HUES64 (cell line): ENCODE measurements at regions not wholly inside any gene's neighbourhood (a gene's known extent, or its start where the extent isn't known, plus 50 kb on each side); places are given as distances from the start of the nearest gene placed in this dataset.
A peak's percentile ranks its signal among the peaks of the same experiment; 100 is the strongest.
"Not testable (repeated sequence)": the region's sequence is repeated elsewhere in the genome, so short reads cannot be mapped to it uniquely, and the experiment has no call there.

Experiments used
- H3K27ac ChIP-seq: 2 replicates; pipeline ENCODE4 v1.7.0; 2013; ENCODE audit warnings: low read depth, low read length, inconsistent platforms
- H3K27me3 ChIP-seq: 2 replicates; pipeline ENCODE4 v1.6.1; 2013; ENCODE audit warnings: mild to moderate bottlenecking, low read length; ENCODE audit not compliant: insufficient read depth
- H3K36me3 ChIP-seq: 2 replicates; pipeline ENCODE4 v1.6.1; 2013; ENCODE audit warnings: mild to moderate bottlenecking, low read length; ENCODE audit not compliant: insufficient read depth
- H3K4me1 ChIP-seq: 2 replicates; pipeline ENCODE4 v1.6.1; 2013; ENCODE audit warnings: mild to moderate bottlenecking, low read length, moderate library complexity; ENCODE audit not compliant: insufficient read depth
- H3K4me3 ChIP-seq: 2 replicates; pipeline ENCODE4 v1.5.1; 2013; ENCODE audit warnings: mild to moderate bottlenecking, low read length, moderate library complexity
- H3K9ac ChIP-seq: 2 replicates; pipeline ENCODE4 v1.6.1; 2013; ENCODE audit warnings: mild to moderate bottlenecking, low read depth, low read length
- H3K9me3 ChIP-seq: 2 replicates; pipeline ENCODE4 v1.6.1; 2013; ENCODE audit warnings: low read depth, low read length; ENCODE audit not compliant: insufficient read depth
- WGBS: fragments of 150-250, 120-280 bp; methylation state at CpG from one replicate; pipeline ENCODE4 v1.1.7; 2013; ENCODE audit warnings: missing lambda C conversion rate; 5-methylcytosine and 5-hydroxymethylcytosine counted together

DNA sequence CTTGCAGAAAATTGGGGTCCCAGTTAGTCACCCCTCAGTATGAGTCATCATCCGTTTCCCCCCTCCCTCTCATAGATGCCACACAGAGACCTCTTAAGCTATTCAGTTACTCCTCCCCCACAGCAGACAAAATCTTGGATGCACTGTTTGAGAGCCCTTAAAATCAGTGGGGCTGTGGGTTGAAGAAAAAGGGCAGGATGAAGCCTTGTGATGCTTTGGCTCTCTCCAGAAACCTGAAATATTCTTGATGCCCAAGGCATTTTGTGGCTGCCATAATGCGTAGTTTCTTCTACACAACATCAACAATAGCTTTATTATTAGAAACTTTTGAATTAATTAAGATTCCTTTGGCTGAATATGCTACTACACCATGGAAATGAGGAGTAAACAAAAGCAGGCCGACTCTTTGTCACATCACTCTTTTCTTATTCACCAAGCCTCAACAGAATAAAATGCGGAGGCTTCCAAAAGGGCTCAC, 133.8 kb downstream of the MRPS30 start:
- H3K4me1 ChIP-seq, result peaks cover 48% of the 10 kb centered on the region
- H3K9me3 ChIP-seq, result no peaks in the 10 kb centered on the region
- peak overlapping the region; percentile 95 for H3K27ac ChIP-seq
- WGBS, result 30% methylated on average over 4 of the region's 4 CpGs
- peak overlapping the region; percentile 54 for H3K9ac ChIP-seq
- H3K27me3 ChIP-seq, result no peaks in the 10 kb centered on the region
- H3K4me3 ChIP-seq, result peak overlapping the region; percentile 25
- H3K36me3 ChIP-seq, result no peaks in the 10 kb centered on the region

DNA sequence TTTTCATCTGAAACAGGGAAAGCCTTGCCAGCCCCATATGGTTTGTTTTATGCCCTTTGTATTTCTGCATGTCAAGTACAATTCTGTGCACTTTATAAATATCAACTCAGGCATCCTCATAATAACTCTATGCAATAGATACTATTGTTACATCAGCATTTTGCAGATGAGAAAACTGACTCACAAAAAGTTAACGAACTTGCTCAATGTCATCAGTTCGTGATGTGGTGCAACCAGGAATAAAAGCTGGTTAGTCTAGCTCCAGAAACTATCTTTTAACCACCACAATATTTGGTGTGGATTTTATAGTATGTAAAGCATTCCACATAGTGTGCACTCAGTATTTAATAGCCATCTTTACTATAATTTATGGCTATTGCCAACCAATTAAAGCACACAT, 134.9 kb downstream of the MRPS30 start:
- H3K27ac ChIP-seq, result peak overlapping the region; percentile 95
- H3K27me3 ChIP-seq, result no peaks in the 10 kb centered on the region
- no peaks in the 10 kb centered on the region for H3K36me3 ChIP-seq
- 88% methylated on average over 2 of the region's 2 CpGs for WGBS
- peaks cover 48% of the 10 kb centered on the region for H3K4me1 ChIP-seq
- no peak overlapping the region for H3K9ac ChIP-seq
- H3K4me3 ChIP-seq, result no peak overlapping the region
- H3K9me3 ChIP-seq, result no peaks in the 10 kb centered on the region

DNA sequence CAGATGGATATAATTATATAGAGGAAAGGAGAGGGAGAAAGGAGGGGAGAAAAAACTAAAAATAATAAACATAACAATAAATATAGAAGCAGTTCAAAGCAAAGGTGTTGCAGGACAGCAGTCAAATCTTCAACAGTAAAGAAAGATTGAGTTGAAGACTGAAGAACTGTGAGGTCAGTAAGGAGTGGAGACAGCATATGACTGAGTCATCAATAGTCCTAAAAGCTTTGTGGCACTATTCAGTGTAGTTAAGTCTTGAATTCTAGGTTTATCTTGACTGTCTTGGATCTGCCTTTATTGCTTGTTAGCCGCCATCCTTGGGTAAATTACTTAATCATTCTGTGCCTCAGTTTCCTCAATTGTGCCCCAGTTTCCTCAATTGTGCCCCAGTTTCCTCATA, 137.0 kb downstream of the MRPS30 start:
- H3K27me3 ChIP-seq, result no peaks in the 10 kb centered on the region
- no peak overlapping the region for H3K27ac ChIP-seq
- 100% methylated on average over 1 of the region's 1 CpG for WGBS
- no peak overlapping the region for H3K9ac ChIP-seq
- no peaks in the 10 kb centered on the region for H3K9me3 ChIP-seq
- peaks cover 48% of the 10 kb centered on the region for H3K4me1 ChIP-seq
- no peak overlapping the region for H3K4me3 ChIP-seq
- H3K36me3 ChIP-seq, result no peaks in the 10 kb centered on the region

DNA sequence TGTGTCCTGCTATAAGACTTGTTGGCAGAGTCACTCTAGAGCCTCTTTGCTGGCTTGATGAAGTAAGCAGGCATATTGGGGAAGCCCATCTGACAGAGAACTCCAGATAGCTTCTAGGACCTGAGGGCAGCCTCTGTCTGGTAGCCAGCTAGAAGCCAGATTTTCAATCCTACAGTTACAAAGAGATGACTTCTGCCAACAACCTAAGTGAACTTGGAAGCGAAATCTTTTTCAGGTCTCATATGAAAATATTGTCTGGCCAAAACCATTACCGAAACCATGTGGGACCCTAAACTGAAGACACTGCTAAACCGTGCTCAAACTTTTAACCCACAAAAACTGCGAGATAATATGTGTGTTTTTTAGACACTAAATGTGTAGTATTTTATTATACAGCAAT, 140.9 kb downstream of the MRPS30 start:
- Histone ChIP-seq H3K27ac (no peak overlapping the region), H3K9me3 (no peaks in the 10 kb centered on the region)
- over 99% methylated on average over 3 of the region's 4 CpGs for WGBS

DNA sequence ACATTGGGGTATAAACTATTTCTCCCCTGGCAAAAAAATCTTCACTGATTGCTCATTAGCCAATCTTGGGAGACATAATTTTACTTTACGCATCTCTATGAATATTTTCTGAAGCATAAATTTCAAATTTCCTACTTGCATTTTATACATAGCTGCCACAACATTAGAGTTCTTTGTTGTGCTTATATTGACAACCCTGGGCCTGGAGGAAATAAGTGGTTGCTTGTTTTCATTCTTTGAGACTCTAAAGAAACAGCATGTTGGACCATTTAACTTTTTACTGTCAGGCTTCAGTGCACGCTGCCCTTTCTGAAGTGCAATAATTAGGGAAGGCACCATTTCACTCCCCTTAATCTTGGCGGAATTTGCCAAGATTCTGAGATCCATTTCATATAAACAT, 142.6 kb downstream of the MRPS30 start:
- no peak overlapping the region for H3K4me3 ChIP-seq
- H3K4me1 ChIP-seq, result 0 out of 2 replicates have a peak, but pooled peaks cover 4% of the 10 kb centered on the region
- no peaks in the 10 kb centered on the region for H3K9me3 ChIP-seq
- H3K27me3 ChIP-seq, result no peaks in the 10 kb centered on the region
- 94% methylated on average over 3 of the region's 3 CpGs for whole genome bisulfite sequencing
- no peaks in the 10 kb centered on the region for H3K36me3 ChIP-seq
- H3K9ac ChIP-seq, result no peak overlapping the region
- no peak overlapping the region for H3K27ac ChIP-seq

More for the DNA sequence above, 140.9 kb downstream of the MRPS30 start:
- Histone ChIP-seq H3K4me3 (no peak overlapping the region), H3K36me3 (no peaks in the 10 kb centered on the region), H3K9ac (no peak overlapping the region), H3K27me3 (no peaks in the 10 kb centered on the region), H3K4me1 (peaks cover 17% of the 10 kb centered on the region)

DNA sequence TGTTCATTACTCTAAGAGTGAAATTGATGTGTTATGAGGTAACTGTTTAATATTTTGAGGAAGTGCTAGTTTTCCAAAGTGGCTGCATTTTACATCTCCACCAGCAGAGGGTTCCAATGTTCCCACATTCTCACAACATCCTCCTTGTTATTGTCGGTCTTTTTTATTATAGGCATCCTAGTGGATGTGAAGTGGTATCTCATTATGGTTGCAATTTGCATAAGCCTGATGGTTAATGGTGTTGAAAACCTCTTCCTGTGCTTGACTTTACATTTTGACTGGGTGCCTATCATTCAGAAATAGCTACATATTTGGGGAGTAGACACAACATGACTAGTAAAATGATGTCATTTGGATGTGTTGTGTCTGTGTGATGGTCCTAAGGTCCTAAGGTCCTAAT, 143.6 kb downstream of the MRPS30 start:
- Histone ChIP-seq H3K27me3 (no peaks in the 10 kb centered on the region), H3K36me3 (no peaks in the 10 kb centered on the region), H3K4me3 (no peak overlapping the region), H3K9ac (no peak overlapping the region), H3K9me3 (no peaks in the 10 kb centered on the region), H3K27ac (no peak overlapping the region), H3K4me1 (0 out of 2 replicates have a peak, but pooled peaks cover 4% of the 10 kb centered on the region)
- 50% methylated on average over 1 of the region's 1 CpG for WGBS

DNA sequence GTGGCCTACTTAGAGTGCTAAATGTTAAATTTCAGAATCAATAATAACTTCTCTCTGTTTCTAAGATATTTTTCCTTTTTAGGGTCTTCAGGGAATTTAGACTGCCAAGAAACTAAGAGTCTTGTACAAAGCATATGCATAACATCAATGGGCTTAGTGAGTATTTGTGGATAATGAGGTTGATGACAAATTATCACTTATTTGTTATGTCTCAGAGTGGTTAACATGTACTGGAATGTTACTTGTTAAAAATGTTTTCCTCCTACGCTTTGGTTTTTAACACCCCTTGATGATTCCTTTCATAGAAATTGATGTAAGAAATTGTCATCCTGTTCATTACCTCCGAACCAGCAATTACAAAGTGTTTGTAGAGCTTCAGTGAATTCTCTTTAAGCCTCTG, 144.3 kb downstream of the MRPS30 start:
- Histone ChIP-seq H3K9me3 (no peaks in the 10 kb centered on the region), H3K4me1 (0 out of 2 replicates have a peak, but pooled peaks cover 4% of the 10 kb centered on the region), H3K4me3 (no peak overlapping the region), H3K9ac (no peak overlapping the region), H3K27me3 (no peaks in the 10 kb centered on the region), H3K27ac (no peak overlapping the region), H3K36me3 (no peaks in the 10 kb centered on the region)
- WGBS, result 100% methylated on average over 1 of the region's 2 CpGs

DNA sequence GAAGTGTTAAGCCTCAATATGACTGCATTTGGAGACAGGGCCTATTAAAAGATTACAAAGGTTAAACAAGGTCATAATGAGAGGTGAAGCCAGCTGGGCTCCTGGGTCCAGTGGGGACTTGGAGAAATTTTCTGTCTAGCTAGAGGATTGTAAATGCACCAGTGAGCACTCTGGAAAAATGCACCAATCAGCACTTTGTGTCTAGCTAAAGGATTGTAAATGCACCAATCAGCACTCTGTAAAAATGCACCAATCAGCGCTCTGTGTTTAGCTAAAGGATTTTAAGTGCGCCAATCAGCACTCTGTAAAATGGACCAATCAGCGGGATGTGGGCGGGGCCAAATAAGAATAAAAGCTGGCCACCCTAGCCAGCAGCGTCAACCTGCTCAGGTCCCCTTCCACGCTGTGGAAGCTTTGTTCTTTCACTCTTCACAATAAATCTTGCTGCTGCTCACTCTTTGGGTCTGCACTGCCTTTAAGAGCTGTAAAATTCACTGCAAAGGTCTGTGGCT, 150.3 kb downstream of the MRPS30 start:
- not testable (repeated sequence) for H3K9me3 ChIP-seq, H3K4me1 ChIP-seq, H3K9ac ChIP-seq, H3K27ac ChIP-seq, H3K4me3 ChIP-seq, H3K27me3 ChIP-seq, H3K36me3 ChIP-seq
- 94% methylated on average over 6 of the region's 6 CpGs for WGBS

DNA sequence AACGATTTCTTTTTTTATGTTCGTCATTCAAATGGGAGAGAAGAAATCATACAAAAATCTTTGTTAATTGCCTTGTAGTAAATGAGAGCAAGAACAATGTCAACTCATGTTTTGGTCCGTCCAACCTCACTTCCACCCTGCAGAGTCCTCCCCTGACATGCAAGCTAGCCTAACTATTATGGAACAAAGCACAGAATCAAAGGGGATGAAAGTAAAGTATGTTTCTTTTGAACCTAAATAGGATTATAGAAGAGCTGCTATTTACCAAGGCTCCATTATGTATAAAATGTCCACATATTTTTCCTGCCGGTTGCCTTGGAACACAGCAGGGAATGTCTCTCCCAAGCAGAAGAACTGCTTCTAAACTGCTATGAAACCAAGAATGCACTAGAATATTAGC, 161.1 kb downstream of the MRPS30 start:
- Histone ChIP-seq H3K27me3 (no peaks in the 10 kb centered on the region), H3K9ac (no peak overlapping the region), H3K4me1 (no peaks in the 10 kb centered on the region), H3K9me3 (no peaks in the 10 kb centered on the region), H3K4me3 (no peak overlapping the region), H3K27ac (no peak overlapping the region), H3K36me3 (no peaks in the 10 kb centered on the region)
- WGBS, result 91% methylated on average over 4 of the region's 4 CpGs

DNA sequence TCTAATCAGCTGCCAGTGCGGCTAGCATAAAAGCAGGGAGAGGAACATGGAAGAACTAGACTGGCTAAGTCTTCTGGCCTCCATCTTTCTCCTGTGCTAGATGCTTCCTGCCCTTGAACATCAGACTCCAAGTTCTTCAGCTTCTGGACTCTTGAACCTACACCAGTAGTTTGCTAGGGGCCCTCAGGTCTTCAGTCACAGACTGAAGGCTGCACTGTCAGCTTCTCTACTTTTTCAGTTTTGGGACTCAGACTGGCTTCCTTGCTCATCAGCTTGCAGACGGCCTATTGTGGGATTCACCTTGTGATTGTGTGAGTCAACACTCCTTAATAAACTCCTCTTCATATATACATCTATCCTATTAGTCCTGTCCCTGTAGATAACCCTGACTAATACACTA, 162.2 kb downstream of the MRPS30 start:
- not testable (repeated sequence) for H3K4me3 ChIP-seq, H3K9me3 ChIP-seq, H3K36me3 ChIP-seq, H3K27ac ChIP-seq, H3K27me3 ChIP-seq, H3K9ac ChIP-seq, H3K4me1 ChIP-seq
- 90% methylated on average over 2 of the region's 2 CpGs for WGBS

DNA sequence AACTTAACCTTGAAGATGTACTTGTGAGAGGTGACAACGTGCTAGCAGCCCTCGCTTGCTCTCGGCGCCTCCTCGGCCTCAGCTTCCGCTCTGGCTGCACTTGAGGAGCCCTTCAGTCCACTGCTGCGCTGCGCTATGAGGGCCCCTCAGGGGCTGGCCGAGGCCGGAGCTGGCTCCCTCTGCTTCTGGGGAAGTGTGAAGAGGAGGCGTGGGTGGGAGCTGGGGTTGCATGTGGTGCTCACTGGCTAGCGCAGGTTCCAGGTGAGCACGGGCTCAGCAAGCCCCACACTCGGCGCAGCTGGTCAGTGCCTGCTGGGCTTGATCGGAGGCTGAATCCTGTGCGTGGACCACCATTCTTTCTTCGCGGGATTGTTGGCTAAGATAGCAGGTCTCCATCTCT, 166.1 kb downstream of the MRPS30 start:
- H3K4me3 ChIP-seq, result no peak overlapping the region
- H3K27me3 ChIP-seq, result no peaks in the 10 kb centered on the region
- H3K4me1 ChIP-seq, result no peaks in the 10 kb centered on the region
- no peaks in the 10 kb centered on the region for H3K9me3 ChIP-seq
- no peaks in the 10 kb centered on the region for H3K36me3 ChIP-seq
- WGBS, result 96% methylated on average over 19 of the region's 19 CpGs
- no peak overlapping the region for H3K27ac ChIP-seq
- no peak overlapping the region for H3K9ac ChIP-seq

DNA sequence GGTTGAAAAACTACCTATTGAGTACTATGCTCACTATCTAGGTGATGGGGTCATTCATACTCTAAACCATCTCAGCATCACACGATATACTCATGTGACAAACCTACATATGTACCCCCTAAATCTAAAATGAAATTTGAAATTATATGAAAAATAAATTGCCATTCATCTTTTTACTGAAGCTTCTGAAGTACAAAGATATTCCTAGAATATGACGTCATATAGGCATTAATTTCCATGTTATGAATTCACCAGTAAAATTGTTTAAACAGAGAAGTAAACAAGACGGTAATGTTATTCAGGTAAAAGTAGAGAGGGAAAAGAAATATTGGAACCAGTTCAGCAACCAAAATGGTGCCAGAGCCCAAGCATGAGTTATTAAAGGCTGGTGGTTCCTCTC, 173.0 kb downstream of the MRPS30 start:
- Histone ChIP-seq H3K4me3 (no peak overlapping the region), H3K27me3 (no peaks in the 10 kb centered on the region), H3K36me3 (no peaks in the 10 kb centered on the region), H3K9ac (no peak overlapping the region), H3K27ac (no peak overlapping the region), H3K4me1 (no peaks in the 10 kb centered on the region), H3K9me3 (peaks cover 37% of the 10 kb centered on the region)
- WGBS, result 97% methylated on average over 2 of the region's 3 CpGs
